Upper lobe of left lung (tissue), 4 donors: ENCODE measurements at regions not wholly inside any gene's neighbourhood (a gene's known extent, or its start where the extent isn't known, plus 50 kb on each side); places are given as distances from the start of the nearest gene placed in this dataset.

Experiments used
- EP300 ChIP-seq, 4 donors: sonication (generic); formaldehyde crosslinking; IDR thresholded peaks; one replicate each; pipeline ENCODE4 v1.5.1; 2017; ENCODE audit warnings: antibody characterized with exemption in 4 of 4, control low read depth in 2 of 4
- POLR2A ChIP-seq, 4 donors: fragments of 450-650 bp; IDR thresholded peaks; one replicate each; pipeline ENCODE4 v1.5.1; 2016 to 2017; ENCODE audit warnings: antibody characterized with exemption in 4 of 4, mild to moderate bottlenecking in 2 of 4
- POLR2AphosphoS5 ChIP-seq, 2 donors: sonication (generic); formaldehyde crosslinking; IDR thresholded peaks; one replicate each; pipeline ENCODE4 v1.5.1; 2017; ENCODE audit warnings: antibody characterized with exemption in 2 of 2
- TF ChIP-seq, protein P1 (sequence below), 6 experiments: fragments of 450-650 bp in 4 of 6; fragments of 200-600 bp in 2 of 6; sonication (generic) in 2 of 6; IDR thresholded peaks; one replicate each; pipeline ENCODE4 v1.5.1; 2016 to 2019; ENCODE audit warnings: antibody characterized with exemption in 6 of 6

DNA sequence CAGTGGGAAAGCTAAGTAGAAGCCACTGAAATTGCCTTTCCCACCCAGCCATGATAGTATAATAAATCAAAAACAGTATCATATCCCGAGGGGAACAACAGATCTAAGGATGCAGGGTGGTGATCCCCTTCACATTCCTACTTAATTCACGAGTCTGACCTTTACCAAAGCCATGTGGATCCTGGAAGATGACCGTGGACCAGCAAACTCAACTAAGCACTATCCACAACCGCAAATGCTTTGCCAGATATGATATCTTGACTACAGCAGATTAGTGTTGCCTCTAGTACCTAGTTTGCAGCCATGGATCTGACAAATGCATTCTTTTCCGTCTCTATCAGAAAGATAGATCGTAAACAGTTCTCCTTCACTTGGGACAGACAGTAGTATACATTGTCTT, 67.3 kb upstream of the IL6 start:
- TF ChIP-seq POLR2A (IDR thresholded peaks at IDR 0.05): no peak
- TF ChIP-seq POLR2AphosphoS5 (IDR thresholded peaks at IDR 0.05): no peak
- TF ChIP-seq, protein P1, sequence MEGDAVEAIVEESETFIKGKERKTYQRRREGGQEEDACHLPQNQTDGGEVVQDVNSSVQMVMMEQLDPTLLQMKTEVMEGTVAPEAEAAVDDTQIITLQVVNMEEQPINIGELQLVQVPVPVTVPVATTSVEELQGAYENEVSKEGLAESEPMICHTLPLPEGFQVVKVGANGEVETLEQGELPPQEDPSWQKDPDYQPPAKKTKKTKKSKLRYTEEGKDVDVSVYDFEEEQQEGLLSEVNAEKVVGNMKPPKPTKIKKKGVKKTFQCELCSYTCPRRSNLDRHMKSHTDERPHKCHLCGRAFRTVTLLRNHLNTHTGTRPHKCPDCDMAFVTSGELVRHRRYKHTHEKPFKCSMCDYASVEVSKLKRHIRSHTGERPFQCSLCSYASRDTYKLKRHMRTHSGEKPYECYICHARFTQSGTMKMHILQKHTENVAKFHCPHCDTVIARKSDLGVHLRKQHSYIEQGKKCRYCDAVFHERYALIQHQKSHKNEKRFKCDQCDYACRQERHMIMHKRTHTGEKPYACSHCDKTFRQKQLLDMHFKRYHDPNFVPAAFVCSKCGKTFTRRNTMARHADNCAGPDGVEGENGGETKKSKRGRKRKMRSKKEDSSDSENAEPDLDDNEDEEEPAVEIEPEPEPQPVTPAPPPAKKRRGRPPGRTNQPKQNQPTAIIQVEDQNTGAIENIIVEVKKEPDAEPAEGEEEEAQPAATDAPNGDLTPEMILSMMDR (IDR thresholded peaks at IDR 0.05): no peak
- TF ChIP-seq EP300 (IDR thresholded peaks at IDR 0.05): no peak
